OCI-LY3 (cell line): ENCODE measurements at regions not wholly inside any gene's neighbourhood (a gene's known extent, or its start where the extent isn't known, plus 50 kb on each side); places are given as distances from the start of the nearest gene placed in this dataset.

ENCODE experiments used
- H2AFZ ChIP-seq: fragments of 200-600, 300-600 bp; shearing (Covaris generic); 2 replicates; pipeline ENCODE4 v1.6.0; 2014; ENCODE audit warnings: antibody characterized with exemption, low read depth, low read length
- H3K27ac ChIP-seq: fragments of 200-600, 300-600 bp; sonication (generic); 2 replicates; pipeline ENCODE4 v1.5.1; 2014; ENCODE audit warnings: mild to moderate bottlenecking, low read length, moderate library complexity, mixed read lengths
- H3K27me3 ChIP-seq: fragments of 200-600, 300-600 bp; sonication (generic); 2 replicates; pipeline ENCODE4 v1.6.1; 2014; ENCODE audit warnings: low read depth, low read length, mixed read lengths
- H3K36me3 ChIP-seq: fragments of 200-600, 300-600 bp; sonication (generic); replicated peaks from 2 replicates; pipeline ENCODE3; 2014; ENCODE audit warnings: low read depth, low read length, mixed read lengths
- H3K4me1 ChIP-seq: fragments of 300-600, 200-600 bp; sonication (generic); 2 replicates; pipeline ENCODE4 v1.6.1; 2014; ENCODE audit warnings: low read length, mixed read lengths
- H3K4me2 ChIP-seq: fragments of 200-600, 300-600 bp; sonication (generic); 2 replicates; pipeline ENCODE4 v1.6.1; 2014; ENCODE audit warnings: low read length, mixed read lengths
- H3K4me3 ChIP-seq: fragments of 300-600, 200-600 bp; sonication (generic); 2 replicates; pipeline ENCODE4 v1.5.1; 2014; ENCODE audit warnings: antibody characterized with exemption, mild to moderate bottlenecking, low read length, moderate library complexity
- H3K79me2 ChIP-seq: fragments of 300-600, 200-600 bp; shearing (Covaris generic); 2 replicates; pipeline ENCODE4 v1.6.1; 2014; ENCODE audit warnings: mild to moderate bottlenecking, low read length, mixed read lengths
- H3K9ac ChIP-seq: fragments of 300-600, 200-600 bp; shearing (Covaris generic); 2 replicates; pipeline ENCODE4 v1.6.0; 2014; ENCODE audit warnings: mild to moderate bottlenecking, low read length, moderate library complexity
- H3K9me3 ChIP-seq: fragments of 200-600, 300-600 bp; shearing (Covaris generic); 2 replicates; pipeline ENCODE4 v1.6.1; 2014; ENCODE audit warnings: low read length, mixed read lengths; ENCODE audit not compliant: insufficient read depth
- H4K20me1 ChIP-seq: fragments of 200-600, 300-600 bp; sonication (generic); 2 replicates; pipeline ENCODE4 v1.6.1; 2016; ENCODE audit warnings: low read length, mixed read lengths; ENCODE audit not compliant: insufficient read depth
- CTCF ChIP-seq: fragments of 200-600, 300-600 bp; sonication (generic); IDR thresholded peaks from 2 replicates; pipeline ENCODE4 v1.5.1; 2014; ENCODE audit warnings: antibody characterized with exemption, low read length, low read depth
- EZH2phosphoT487 ChIP-seq: fragments of 200-600 bp; shearing (Covaris generic); IDR thresholded peaks from 2 replicates; pipeline ENCODE4 v1.6.1; 2018; ENCODE audit warnings: antibody characterized with exemption, mixed run types, low read depth

DNA sequence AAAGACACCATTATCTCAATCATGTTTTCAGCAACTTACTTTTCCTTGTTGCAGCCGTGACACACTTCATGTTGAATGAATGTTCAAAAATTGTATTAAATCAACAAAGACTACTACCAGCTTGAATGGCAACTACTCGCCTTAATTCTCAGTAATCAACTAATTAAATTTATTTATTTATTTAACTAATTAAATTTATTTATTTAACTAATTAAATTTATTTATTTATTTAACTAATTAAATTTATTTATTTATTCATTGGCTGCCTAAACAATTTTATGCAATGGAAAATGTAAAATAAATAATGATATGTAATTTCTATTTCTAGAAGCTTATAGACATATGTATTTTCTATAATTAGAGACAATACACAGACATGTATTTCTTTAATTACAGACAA is 435.4 kb downstream of the GPAM start:
- H2AFZ ChIP-seq, result no peak overlapping the region
- H3K4me3 ChIP-seq, result no peak overlapping the region
- no peaks in the 10 kb centered on the region for H3K9me3 ChIP-seq
- H3K4me2 ChIP-seq, result no peak overlapping the region
- no peaks in the 10 kb centered on the region for H3K4me1 ChIP-seq
- no peaks in the 10 kb centered on the region for H3K36me3 ChIP-seq
- TF ChIP-seq CTCF (no peak), EZH2phosphoT487 (no peak)
- no peaks in the 10 kb centered on the region for H3K79me2 ChIP-seq
- no peaks in the 10 kb centered on the region for H3K27me3 ChIP-seq
- no peaks in the 10 kb centered on the region for H4K20me1 ChIP-seq
- H3K27ac ChIP-seq, result no peak overlapping the region
- no peak overlapping the region for H3K9ac ChIP-seq

GRCh38 chr10:111750165-111750849 is 433.3 kb downstream of the GPAM start:
- Histone ChIP-seq H3K79me2 (no peaks in the 10 kb centered on the region), H3K4me3 (no peak overlapping the region), H3K9ac (no peak overlapping the region), H3K27ac (no peak overlapping the region), H2AFZ (no peak overlapping the region), H3K9me3 (no peaks in the 10 kb centered on the region), H4K20me1 (no peaks in the 10 kb centered on the region), H3K27me3 (no peaks in the 10 kb centered on the region), H3K36me3 (no peaks in the 10 kb centered on the region), H3K4me1 (no peaks in the 10 kb centered on the region), H3K4me2 (no peak overlapping the region)
- TF ChIP-seq CTCF (no peak), EZH2phosphoT487 (no peak)

GRCh38 chr10:111756217-111757061 is 427.1 kb downstream of the GPAM start:
- H3K4me3 ChIP-seq, result no peak overlapping the region; the same call in 1 of the 2 replicates
- peak overlapping the region; percentile 54 for H3K4me2 ChIP-seq
- H3K9me3 ChIP-seq, result no peaks in the 10 kb centered on the region
- H2AFZ ChIP-seq, result no peak overlapping the region
- no peaks in the 10 kb centered on the region for H3K79me2 ChIP-seq
- no peaks in the 10 kb centered on the region for H3K27me3 ChIP-seq
- no peaks in the 10 kb centered on the region for H3K36me3 ChIP-seq
- no peak overlapping the region for H3K9ac ChIP-seq
- no peak overlapping the region for H3K27ac ChIP-seq
- H3K4me1 ChIP-seq, result no peaks in the 10 kb centered on the region
- TF ChIP-seq CTCF, result peak; percentile 52
- no peak for TF ChIP-seq EZH2phosphoT487
- no peaks in the 10 kb centered on the region for H4K20me1 ChIP-seq

DNA sequence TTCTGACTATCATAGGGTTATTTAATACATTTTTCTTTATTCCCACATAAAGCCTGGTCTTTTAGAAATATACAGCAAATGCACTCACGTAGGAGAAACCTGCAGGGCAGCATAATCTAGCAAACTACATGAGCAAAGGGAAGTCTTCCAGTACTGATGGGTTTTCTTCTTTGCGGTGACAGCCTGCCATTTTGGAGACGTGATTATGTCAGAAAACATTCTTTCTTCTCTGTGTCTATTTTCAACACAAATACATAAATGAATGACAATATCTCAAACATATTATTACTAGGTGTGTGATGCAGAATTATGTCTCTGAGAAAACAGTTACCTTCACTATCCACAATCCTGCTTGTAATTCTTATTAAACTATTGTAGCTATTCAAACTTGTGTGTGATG is 425.0 kb downstream of the GPAM start:
- Histone ChIP-seq H3K4me3 (no peak overlapping the region), H4K20me1 (no peaks in the 10 kb centered on the region), H3K9me3 (no peaks in the 10 kb centered on the region), H3K27me3 (no peaks in the 10 kb centered on the region), H3K27ac (no peak overlapping the region), H3K36me3 (no peaks in the 10 kb centered on the region), H2AFZ (no peak overlapping the region), H3K79me2 (no peaks in the 10 kb centered on the region), H3K9ac (no peak overlapping the region), H3K4me1 (no peaks in the 10 kb centered on the region), H3K4me2 (no peak overlapping the region)
- TF ChIP-seq CTCF, result no peak
- no peak for TF ChIP-seq EZH2phosphoT487
